Retinal pigment epithelial cell (primary cell): ENCODE measurements at regions not wholly inside any gene's neighbourhood (a gene's known extent, or its start where the extent isn't known, plus 50 kb on each side); places are given as distances from the start of the nearest gene placed in this dataset.

Experiments
- DNase-seq: peaks from one replicate; pipeline ENCODE4 v3.0.0-alpha.2; 2010; ENCODE audit warnings: low read depth
- H3K4me3 ChIP-seq: 2 replicates; pipeline ENCODE4 v1.5.1; 2011; ENCODE audit warnings: mild to moderate bottlenecking, low read length, control low read depth, moderate library complexity
- TF ChIP-seq, protein P1 (sequence below): conservative IDR thresholded peaks from 2 replicates; pipeline ENCODE4 v1.5.1; 2011; ENCODE audit warnings: low read depth, low read length, control low read depth, inconsistent platforms

DNA sequence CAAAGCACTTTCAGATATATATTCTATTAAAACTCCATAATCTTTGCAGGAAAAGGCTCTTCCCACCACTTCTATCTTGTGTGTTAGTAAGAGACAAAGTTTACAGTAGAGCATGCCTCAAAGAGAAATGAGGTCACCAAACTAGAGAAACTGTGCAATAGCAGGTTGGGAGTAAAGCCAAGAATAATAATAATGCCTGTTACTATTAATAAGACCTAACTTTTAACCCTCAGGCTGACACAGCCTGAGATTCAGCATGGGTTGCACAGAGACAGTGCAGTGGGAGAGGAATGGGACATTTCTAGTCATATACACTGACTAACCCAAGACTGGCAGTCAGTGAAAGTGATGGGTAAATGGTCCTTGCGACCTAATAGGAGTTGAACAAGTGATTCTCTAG is 320.2 kb upstream of the NFIA start:
- TF ChIP-seq, protein P1, sequence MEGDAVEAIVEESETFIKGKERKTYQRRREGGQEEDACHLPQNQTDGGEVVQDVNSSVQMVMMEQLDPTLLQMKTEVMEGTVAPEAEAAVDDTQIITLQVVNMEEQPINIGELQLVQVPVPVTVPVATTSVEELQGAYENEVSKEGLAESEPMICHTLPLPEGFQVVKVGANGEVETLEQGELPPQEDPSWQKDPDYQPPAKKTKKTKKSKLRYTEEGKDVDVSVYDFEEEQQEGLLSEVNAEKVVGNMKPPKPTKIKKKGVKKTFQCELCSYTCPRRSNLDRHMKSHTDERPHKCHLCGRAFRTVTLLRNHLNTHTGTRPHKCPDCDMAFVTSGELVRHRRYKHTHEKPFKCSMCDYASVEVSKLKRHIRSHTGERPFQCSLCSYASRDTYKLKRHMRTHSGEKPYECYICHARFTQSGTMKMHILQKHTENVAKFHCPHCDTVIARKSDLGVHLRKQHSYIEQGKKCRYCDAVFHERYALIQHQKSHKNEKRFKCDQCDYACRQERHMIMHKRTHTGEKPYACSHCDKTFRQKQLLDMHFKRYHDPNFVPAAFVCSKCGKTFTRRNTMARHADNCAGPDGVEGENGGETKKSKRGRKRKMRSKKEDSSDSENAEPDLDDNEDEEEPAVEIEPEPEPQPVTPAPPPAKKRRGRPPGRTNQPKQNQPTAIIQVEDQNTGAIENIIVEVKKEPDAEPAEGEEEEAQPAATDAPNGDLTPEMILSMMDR = no peak
- no peak overlapping the region for H3K4me3 ChIP-seq
- peak; percentile 28 for DNase-seq

DNA sequence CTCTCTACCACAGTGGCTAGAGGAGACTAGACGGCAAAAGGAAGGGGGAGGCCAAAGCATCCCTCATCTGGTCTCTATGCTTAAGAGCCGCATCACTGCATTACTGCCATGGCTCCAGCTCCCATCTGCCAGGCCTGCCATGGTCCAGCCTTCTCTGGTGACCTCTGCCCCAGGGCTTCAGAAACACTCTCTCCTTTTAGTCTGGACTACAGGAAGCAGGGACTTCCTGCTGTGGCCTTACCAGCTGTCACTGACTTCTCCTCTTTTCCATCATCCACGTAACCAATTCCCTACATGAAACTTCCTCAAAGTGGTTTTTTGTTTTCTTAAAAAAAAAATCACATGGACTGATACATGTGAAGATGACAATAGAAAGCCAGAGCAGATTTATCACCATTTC is 323.1 kb upstream of the NFIA start:
- TF ChIP-seq, protein P1 = no peak
- no peak overlapping the region for H3K4me3 ChIP-seq
- DNase-seq = no peak

DNA sequence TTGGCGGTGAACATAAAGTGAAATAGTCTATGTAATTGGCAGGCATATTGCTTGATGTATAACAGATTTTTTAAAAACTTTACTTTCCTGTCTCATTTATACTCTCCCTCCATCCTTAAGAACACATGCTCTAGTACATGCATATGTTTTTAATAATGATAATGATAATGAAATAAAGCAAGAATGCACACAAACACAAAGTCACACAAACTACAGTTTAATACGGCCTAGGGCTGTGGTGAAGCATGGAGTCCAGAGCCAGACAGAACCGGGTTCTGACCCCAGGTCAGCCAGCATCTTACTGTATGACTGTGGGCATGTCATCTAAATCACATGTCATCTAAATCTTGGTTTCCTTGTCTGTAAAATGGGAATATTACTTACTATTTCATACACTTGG is 324.9 kb upstream of the NFIA start:
- no peak overlapping the region for H3K4me3 ChIP-seq
- DNase-seq = no peak
- TF ChIP-seq, protein P1 = no peak

GRCh38 chr1:60753036-60753900 is 329.1 kb upstream of the NFIA start:
- TF ChIP-seq, protein P1 = no peak
- H3K4me3 ChIP-seq = no peak overlapping the region
- DNase-seq = no peak

GRCh38 chr1:60751306-60751705 is 331.1 kb upstream of the NFIA start:
- no peak for DNase-seq
- H3K4me3 ChIP-seq = no peak overlapping the region

GRCh38 chr1:60747353-60747752 is 335.0 kb upstream of the NFIA start:
- TF ChIP-seq, protein P1 = no peak
- DNase-seq = no peak
- H3K4me3 ChIP-seq = no peak overlapping the region

More at GRCh38 chr1:60751306-60751705, 331.1 kb upstream of the NFIA start:
- TF ChIP-seq, protein P1 = no peak

- DNase-seq = no peak
- no peak overlapping the region for H3K4me3 ChIP-seq
- TF ChIP-seq, protein P1 = no peak
Observed at GRCh38 chr1:60746278-60746791, 336.0 kb upstream of the NFIA start.
